ENCODE measurements at regions not wholly inside any gene's neighbourhood (a gene's known extent, or its start where the extent isn't known, plus 50 kb on each side); places are given as distances from the start of the nearest gene placed in this dataset.

DNA sequence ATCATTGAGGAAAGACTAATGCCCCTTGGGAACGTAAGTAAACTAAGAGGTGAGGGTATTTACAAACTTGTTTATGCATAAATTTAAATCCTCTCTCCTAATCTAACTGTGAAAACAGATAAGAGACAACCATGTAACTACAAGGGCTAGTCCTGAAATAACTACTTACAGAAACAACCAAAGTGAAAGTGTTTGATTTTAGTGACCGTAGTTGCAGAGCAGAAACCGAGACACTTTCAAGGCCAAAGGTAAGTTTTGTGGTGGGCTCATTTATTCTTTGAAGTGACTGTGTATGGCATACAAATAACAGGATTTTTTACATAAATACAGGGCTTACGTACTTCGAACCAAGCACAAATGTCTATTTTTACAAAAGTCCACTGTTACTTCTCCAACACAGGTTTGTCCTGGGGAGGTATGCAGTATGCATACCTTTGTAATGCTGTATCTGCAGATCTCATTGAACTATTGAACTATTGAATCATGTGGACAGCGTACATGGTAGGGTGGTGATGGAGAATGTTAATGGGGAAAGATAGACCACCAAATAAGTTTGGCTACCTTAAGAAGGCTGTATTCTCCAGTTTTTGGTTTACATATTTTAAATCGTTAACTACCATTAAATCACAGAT lies 99.6 kb upstream of the RBMS3 start:
- TF ChIP-seq, protein P1, sequence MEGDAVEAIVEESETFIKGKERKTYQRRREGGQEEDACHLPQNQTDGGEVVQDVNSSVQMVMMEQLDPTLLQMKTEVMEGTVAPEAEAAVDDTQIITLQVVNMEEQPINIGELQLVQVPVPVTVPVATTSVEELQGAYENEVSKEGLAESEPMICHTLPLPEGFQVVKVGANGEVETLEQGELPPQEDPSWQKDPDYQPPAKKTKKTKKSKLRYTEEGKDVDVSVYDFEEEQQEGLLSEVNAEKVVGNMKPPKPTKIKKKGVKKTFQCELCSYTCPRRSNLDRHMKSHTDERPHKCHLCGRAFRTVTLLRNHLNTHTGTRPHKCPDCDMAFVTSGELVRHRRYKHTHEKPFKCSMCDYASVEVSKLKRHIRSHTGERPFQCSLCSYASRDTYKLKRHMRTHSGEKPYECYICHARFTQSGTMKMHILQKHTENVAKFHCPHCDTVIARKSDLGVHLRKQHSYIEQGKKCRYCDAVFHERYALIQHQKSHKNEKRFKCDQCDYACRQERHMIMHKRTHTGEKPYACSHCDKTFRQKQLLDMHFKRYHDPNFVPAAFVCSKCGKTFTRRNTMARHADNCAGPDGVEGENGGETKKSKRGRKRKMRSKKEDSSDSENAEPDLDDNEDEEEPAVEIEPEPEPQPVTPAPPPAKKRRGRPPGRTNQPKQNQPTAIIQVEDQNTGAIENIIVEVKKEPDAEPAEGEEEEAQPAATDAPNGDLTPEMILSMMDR (optimal IDR thresholded peaks at IDR 0.05 in 1 of 3, IDR thresholded peaks at IDR 0.05 in 1 of 3, conservative IDR thresholded peaks at IDR 0.05 in 1 of 3; ENCODE audit: extremely low read depth in 1 of 3, insufficient read depth in 2 of 3, low read length in 3 of 3): no peak
- TF ChIP-seq EZH2 (IDR thresholded peaks at IDR 0.05; ENCODE audit: low read length): no peak

All from keratinocyte (primary cell).